CD4-positive, alpha-beta memory T cell (primary cell): ENCODE measurements at regions not wholly inside any gene's neighbourhood (a gene's known extent, or its start where the extent isn't known, plus 50 kb on each side); places are given as distances from the start of the nearest gene placed in this dataset.
"Not testable (repeated sequence)": the region's sequence is repeated elsewhere in the genome, so short reads cannot be mapped to it uniquely, and the experiment has no call there.

Source experiments
- CTCF ChIA-PET: fragments of 350-600 bp; sonication (Branson Sonifier 250); formaldehyde crosslinking; loops from one replicate; lab custom pipeline; 2021; ENCODE audit warnings: inconsistent platforms; ENCODE audit not compliant: partially characterized antibody; lab: Charles Lee
- POLR2A ChIA-PET: fragments of 350-600 bp; sonication (Branson Sonifier 250); formaldehyde crosslinking; loops from one replicate; lab custom pipeline; 2021; ENCODE audit not compliant: partially characterized antibody; lab: Charles Lee
- DNase-seq, 5 donors: peaks; one replicate each; pipeline versions ENCODE4 v3.0.0 to v3.0.0-alpha.2; 2020 to 2022; ENCODE audit warnings: mixed read lengths in 1 of 5
- H3K27ac ChIP-seq: one replicate; pipeline ENCODE4 v1.7.0; 2013; ENCODE audit warnings: low read depth, low read length
- H3K27me3 ChIP-seq: 2 replicates; pipeline ENCODE4 v1.7.0; 2013; ENCODE audit warnings: mild to moderate bottlenecking, low read length, moderate library complexity; ENCODE audit not compliant: insufficient read depth
- H3K36me3 ChIP-seq: 2 replicates; pipeline ENCODE4 v1.7.0; 2013; ENCODE audit warnings: mild to moderate bottlenecking, low read length, moderate library complexity; ENCODE audit not compliant: insufficient read depth
- H3K4me1 ChIP-seq: 2 replicates; pipeline ENCODE4 v1.7.0; 2013; ENCODE audit warnings: mild to moderate bottlenecking, low read length, moderate library complexity; ENCODE audit not compliant: insufficient read depth
- H3K4me3 ChIP-seq, 2 donors: one replicate each; pipeline ENCODE4 v1.7.0; 2013; ENCODE audit warnings: low read length in 2 of 2, mild to moderate bottlenecking in 1 of 2
- H3K9me3 ChIP-seq, 2 donors: one replicate each; pipeline ENCODE4 v1.7.0; 2013; ENCODE audit warnings: low read length in 2 of 2, control low read depth in 1 of 2; ENCODE audit not compliant: control insufficient read depth in 1 of 2
- H3K27ac Mint-ChIP-seq, 7 donors: one replicate each; pipeline ENCODE4 v1.8.0; 2020 to 2021; ENCODE audit warnings: mixed read lengths in 7 of 7, mild to moderate bottlenecking in 6 of 7, inconsistent platforms in 3 of 7, moderate library complexity in 3 of 7
- H3K27me3 Mint-ChIP-seq, 2 donors: one replicate each; pipeline ENCODE4 v1.8.0; 2020 to 2021; ENCODE audit warnings: mixed read lengths in 2 of 2
- H3K36me3 Mint-ChIP-seq, 2 donors: one replicate each; pipeline ENCODE4 v1.8.0; 2020 to 2021; ENCODE audit warnings: mixed read lengths in 2 of 2, inconsistent platforms in 1 of 2, mild to moderate bottlenecking in 1 of 2
- H3K4me1 Mint-ChIP-seq, 4 donors: one replicate each; pipeline ENCODE4 v1.8.0; 2020 to 2021; ENCODE audit warnings: mixed read lengths in 4 of 4, mild to moderate bottlenecking in 1 of 4
- H3K4me3 Mint-ChIP-seq, 8 donors: one replicate each; pipeline ENCODE4 v1.8.0; 2020 to 2021; ENCODE audit warnings: mixed read lengths in 8 of 8, mild to moderate bottlenecking in 7 of 8, moderate library complexity in 6 of 8, inconsistent platforms in 3 of 8
- H3K9me3 Mint-ChIP-seq, 8 donors: one replicate each; pipeline ENCODE4 v1.8.0; 2020 to 2021; ENCODE audit warnings: mixed read lengths in 8 of 8, mild to moderate bottlenecking in 5 of 8, inconsistent platforms in 3 of 8, moderate library complexity in 1 of 8
- intact Hi-C: fragments of 100-400 bp; cut with micrococcal nuclease; formaldehyde crosslinking; loops from one replicate; pipeline ENCODE4 v1.15.1; 2023

DNA sequence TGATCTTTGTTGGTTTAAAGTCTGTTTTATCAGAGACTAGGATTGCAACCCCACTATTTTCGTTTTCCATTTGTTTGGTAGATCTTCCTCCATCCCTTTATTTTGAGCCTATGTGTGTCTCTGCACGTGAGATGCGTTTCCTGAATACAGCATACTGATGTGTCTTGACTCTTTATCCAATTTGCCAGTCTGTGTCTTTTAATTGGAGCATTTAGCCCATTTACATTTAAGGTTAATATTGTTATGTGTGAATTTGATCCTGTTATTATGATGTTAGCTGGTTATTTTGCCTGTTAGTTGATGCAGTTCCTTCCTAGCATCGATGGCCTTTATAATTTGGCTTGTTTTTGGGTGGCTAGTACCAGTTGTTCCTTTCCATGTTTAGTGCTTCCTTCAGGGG, 177.2 kb upstream of the RPS23 start:
- H3K27ac ChIP-seq, H3K4me1 ChIP-seq, H3K4me1 Mint-ChIP-seq, H3K27me3 Mint-ChIP-seq, CTCF ChIA-PET, H3K27ac Mint-ChIP-seq, H3K9me3 ChIP-seq, H3K36me3 Mint-ChIP-seq, DNase-seq, H3K4me3 Mint-ChIP-seq, H3K27me3 ChIP-seq, POLR2A ChIA-PET, H3K36me3 ChIP-seq, H3K4me3 ChIP-seq, intact Hi-C loops: not testable (repeated sequence)
- peaks cover 0 to 18% (median 4%) of the 10 kb centered on the region in 8 donors for H3K9me3 Mint-ChIP-seq

DNA sequence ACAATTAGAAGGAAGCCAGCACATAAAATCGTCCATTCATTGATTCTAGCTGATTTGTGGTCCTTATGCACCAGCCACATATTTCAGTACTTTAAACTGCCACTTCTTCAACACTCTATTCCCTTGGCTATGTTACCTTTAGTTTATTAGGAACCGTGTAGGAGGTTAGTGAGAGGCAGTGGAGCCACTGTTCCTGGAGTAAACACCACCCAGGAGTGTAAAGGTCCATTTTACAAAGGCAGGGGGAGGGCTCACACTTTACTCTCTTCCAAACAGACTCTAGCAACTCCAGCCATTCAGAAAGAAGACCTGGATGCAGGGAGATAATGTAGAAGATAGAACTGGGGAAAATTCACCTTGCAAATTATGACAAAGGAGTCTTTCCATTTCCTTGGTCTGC, 170.2 kb upstream of the RPS23 start:
- no peak overlapping the region for H3K27ac ChIP-seq
- intact Hi-C loops, result no loop called here
- POLR2A ChIA-PET, result no interaction called here
- H3K36me3 Mint-ChIP-seq, result no peaks in the 10 kb centered on the region
- no peak overlapping the region for H3K4me3 ChIP-seq
- no peak for DNase-seq
- peaks cover 0 to 15% (median 2%) of the 10 kb centered on the region in 8 donors for H3K9me3 Mint-ChIP-seq
- no peaks in the 10 kb centered on the region for H3K4me1 ChIP-seq
- no peaks in the 10 kb centered on the region for H3K9me3 ChIP-seq
- no peak overlapping the region for H3K4me3 Mint-ChIP-seq
- H3K4me1 Mint-ChIP-seq, result no peaks in the 10 kb centered on the region
- H3K27me3 ChIP-seq, result no peaks in the 10 kb centered on the region
- H3K27ac Mint-ChIP-seq, result no peak overlapping the region
- H3K27me3 Mint-ChIP-seq, result peaks cover 0 to 1% of the 10 kb centered on the region in 2 donors
- CTCF ChIA-PET, result no interaction called here
- H3K36me3 ChIP-seq, result no peaks in the 10 kb centered on the region

DNA sequence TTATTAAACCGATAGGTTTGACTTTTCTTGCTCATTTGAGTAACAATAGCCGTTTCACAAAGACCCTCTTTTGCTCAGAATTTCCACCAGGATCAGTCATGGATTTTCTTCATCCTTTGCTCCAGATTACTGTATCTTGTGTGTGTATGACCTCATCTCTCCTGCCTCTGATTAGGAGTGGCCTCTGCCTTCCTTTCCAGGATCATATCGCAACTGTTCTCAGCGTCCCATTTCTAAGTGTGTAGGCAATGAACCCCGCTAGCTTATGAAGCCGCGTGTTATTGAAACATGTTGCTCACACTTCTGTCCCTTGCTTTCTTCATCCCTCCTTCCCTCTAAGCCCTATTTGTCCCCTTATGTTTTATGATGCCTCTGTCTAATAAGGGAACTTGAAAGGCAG, 169.8 kb upstream of the RPS23 start:
- H3K4me1 ChIP-seq, result no peaks in the 10 kb centered on the region

DNA sequence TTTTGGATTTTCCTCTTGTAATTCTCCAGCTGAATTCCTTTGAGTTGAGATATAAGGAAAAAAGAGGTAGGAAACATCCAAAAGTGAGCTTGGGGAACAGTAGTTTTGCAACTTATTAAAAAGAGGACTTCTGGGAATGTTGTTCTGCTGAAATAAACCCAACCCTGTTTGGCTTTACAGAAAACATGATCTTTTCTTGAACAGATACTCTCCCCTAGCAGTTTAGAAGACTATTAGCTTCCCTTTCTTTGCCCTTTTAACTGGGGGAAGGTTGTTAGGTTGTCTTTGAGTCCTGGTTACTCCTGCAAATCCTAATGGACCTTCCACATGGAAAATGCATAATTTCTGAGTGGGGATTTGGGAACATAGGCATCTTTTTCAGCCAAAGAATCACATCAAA, 168.7 kb upstream of the RPS23 start:
- Mint-ChIP-seq H3K9me3 (peaks cover 0 to 4% (median 0%) of the 10 kb centered on the region in 8 donors), H3K4me3 (no peak overlapping the region), H3K36me3 (no peaks in the 10 kb centered on the region), H3K4me1 (no peaks in the 10 kb centered on the region), H3K27ac (no peak overlapping the region), H3K27me3 (peaks cover 0 to 1% of the 10 kb centered on the region in 2 donors)
- Histone ChIP-seq H3K27me3 (no peaks in the 10 kb centered on the region), H3K9me3 (no peaks in the 10 kb centered on the region), H3K36me3 (no peaks in the 10 kb centered on the region), H3K27ac (no peak overlapping the region), H3K4me3 (no peak overlapping the region), H3K4me1 (no peaks in the 10 kb centered on the region)
- intact Hi-C loops, result no loop called here
- POLR2A ChIA-PET, result no interaction called here
- CTCF ChIA-PET, result no interaction called here
- DNase-seq, result no peak

More for the DNA sequence above, 169.8 kb upstream of the RPS23 start:
- Mint-ChIP-seq H3K4me1 (no peaks in the 10 kb centered on the region), H3K27ac (no peak overlapping the region), H3K4me3 (no peak overlapping the region), H3K36me3 (no peaks in the 10 kb centered on the region), H3K9me3 (peaks cover 0 to 14% (median 2%) of the 10 kb centered on the region in 8 donors), H3K27me3 (peaks cover 0 to 1% of the 10 kb centered on the region in 2 donors)
- Histone ChIP-seq H3K4me3 (no peak overlapping the region), H3K27ac (no peak overlapping the region), H3K36me3 (no peaks in the 10 kb centered on the region), H3K27me3 (no peaks in the 10 kb centered on the region), H3K9me3 (no peaks in the 10 kb centered on the region)
- POLR2A ChIA-PET, result no interaction called here
- no peak for DNase-seq
- intact Hi-C loops, result no loop called here
- CTCF ChIA-PET, result no interaction called here

DNA sequence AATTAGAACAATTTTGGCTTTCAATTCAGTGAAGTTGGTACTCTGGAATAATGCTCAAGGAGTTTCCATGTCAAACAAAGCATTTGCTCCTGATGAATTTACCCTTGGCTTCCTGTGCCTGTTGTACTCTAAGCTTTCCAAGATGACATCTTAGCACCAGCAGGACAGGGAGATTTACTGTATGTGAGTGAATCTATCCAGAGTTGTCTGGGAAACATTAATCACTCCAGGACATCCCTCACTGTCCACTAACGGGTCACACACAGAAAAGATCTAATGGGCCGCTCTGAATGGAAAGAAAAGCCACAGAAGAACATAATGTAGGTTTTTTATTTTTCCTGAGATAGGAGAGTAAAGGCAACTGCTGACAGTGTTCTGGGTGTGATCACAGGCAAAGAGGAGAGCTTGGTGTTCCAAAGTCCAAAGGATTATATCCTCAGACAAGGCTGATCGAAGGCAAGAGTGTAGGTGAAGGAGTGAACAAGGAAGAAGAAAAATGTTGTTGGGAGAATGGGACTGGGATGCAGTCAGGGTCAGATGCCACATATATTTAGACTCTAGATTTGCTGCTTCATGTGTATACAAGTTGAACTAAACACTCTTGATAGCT, 167.7 kb upstream of the RPS23 start:
- H3K4me3 ChIP-seq, result no peak overlapping the region

DNA sequence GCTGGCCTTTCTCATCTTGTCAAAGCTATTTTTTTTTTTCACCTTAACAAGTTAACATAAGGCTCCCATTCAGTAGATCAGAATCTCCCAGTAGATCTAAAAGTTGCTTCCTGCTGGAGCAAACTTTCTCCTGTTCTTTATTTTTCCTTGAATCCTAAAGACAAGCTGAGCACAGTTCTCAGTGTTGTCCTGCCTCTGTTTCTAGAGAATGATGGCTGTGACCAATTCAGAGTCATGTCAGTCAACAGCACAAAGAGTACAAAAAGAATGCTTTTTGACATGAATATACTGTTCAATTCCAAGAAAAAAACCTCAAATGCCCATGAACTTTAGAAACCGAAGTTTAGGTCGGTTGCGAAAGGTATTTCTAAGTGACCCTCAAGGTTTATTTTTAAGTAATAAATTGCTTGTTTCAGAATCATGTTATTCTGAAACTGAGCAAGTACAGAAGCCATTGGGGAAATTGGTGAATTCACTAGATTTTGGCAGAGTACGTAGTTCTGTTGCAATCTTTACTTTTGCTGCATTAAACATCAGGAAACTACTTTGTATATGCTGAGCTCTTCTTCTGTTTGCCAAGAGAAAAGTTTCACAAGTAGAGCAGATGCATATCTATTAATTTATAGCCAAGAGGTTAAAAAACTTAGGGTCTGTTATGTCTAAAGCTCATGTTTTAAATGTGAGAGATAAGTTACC, 161.7 kb upstream of the RPS23 start:
- ChIA-PET CTCF (no interaction called here), POLR2A (no interaction called here)
- Histone ChIP-seq H3K4me3 (no peak overlapping the region), H3K36me3 (no peaks in the 10 kb centered on the region), H3K9me3 (no peaks in the 10 kb centered on the region), H3K27ac (no peak overlapping the region), H3K27me3 (no peaks in the 10 kb centered on the region), H3K4me1 (no peaks in the 10 kb centered on the region)
- H3K9me3 Mint-ChIP-seq, result peaks cover 0 to 7% (median 0%) of the 10 kb centered on the region in 8 donors
- H3K4me3 Mint-ChIP-seq, result no peak overlapping the region
- no peak overlapping the region for H3K27ac Mint-ChIP-seq
- intact Hi-C loops, result no loop called here
- H3K36me3 Mint-ChIP-seq, result no peaks in the 10 kb centered on the region
- peaks cover 2 to 3% of the 10 kb centered on the region in 2 donors for H3K27me3 Mint-ChIP-seq
- DNase-seq, result no peak
- no peaks in the 10 kb centered on the region for H3K4me1 Mint-ChIP-seq

More for the DNA sequence above, 167.7 kb upstream of the RPS23 start:
- Mint-ChIP-seq H3K4me1 (no peaks in the 10 kb centered on the region), H3K27me3 (peaks cover 0 to 1% of the 10 kb centered on the region in 2 donors), H3K9me3 (peaks cover 0 to 2% (median 0%) of the 10 kb centered on the region in 8 donors), H3K36me3 (no peaks in the 10 kb centered on the region), H3K4me3 (no peak overlapping the region), H3K27ac (no peak overlapping the region)
- Histone ChIP-seq H3K27ac (no peak overlapping the region), H3K4me1 (no peaks in the 10 kb centered on the region), H3K9me3 (no peaks in the 10 kb centered on the region), H3K36me3 (no peaks in the 10 kb centered on the region), H3K27me3 (no peaks in the 10 kb centered on the region)
- CTCF ChIA-PET, result interaction anchor here (0.6 kb wide), 1 partner anchor 91 kb away, joined by 3 read pairs; no protein-coding TSS in a partner anchor
- POLR2A ChIA-PET, result no interaction called here
- intact Hi-C loops, result no loop called here
- DNase-seq, result no peak

DNA sequence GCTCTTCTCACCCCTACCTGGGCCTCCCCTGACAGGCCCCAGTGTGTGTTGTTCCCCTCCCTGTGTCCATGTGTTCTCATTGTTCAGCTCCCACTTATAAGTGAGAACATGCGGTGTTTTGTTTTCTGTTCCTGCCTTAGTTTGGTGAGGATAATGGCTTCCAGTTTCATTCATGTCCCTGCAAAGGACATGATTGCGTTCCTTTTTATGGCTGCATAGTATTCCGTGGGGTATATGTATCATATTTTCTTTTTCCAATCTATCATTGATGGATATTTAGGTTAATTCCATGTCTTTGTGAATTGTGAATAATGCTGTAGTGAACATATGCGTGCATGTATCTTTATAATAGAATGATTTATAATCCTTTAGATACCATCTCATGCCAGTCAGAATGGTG, 159.4 kb upstream of the RPS23 start:
- H3K27me3 ChIP-seq, H3K27ac Mint-ChIP-seq, H3K27ac ChIP-seq, intact Hi-C loops, DNase-seq, H3K4me1 ChIP-seq, H3K27me3 Mint-ChIP-seq, CTCF ChIA-PET, H3K4me3 ChIP-seq, H3K4me3 Mint-ChIP-seq, H3K9me3 Mint-ChIP-seq, H3K9me3 ChIP-seq, H3K4me1 Mint-ChIP-seq, POLR2A ChIA-PET, H3K36me3 ChIP-seq, H3K36me3 Mint-ChIP-seq: not testable (repeated sequence)
